ENCODE measurements at regions not wholly inside any gene's neighbourhood (a gene's known extent, or its start where the extent isn't known, plus 50 kb on each side); places are given as distances from the start of the nearest gene placed in this dataset.
A peak's percentile ranks its signal among the peaks of the same experiment; 100 is the strongest.

DNA sequence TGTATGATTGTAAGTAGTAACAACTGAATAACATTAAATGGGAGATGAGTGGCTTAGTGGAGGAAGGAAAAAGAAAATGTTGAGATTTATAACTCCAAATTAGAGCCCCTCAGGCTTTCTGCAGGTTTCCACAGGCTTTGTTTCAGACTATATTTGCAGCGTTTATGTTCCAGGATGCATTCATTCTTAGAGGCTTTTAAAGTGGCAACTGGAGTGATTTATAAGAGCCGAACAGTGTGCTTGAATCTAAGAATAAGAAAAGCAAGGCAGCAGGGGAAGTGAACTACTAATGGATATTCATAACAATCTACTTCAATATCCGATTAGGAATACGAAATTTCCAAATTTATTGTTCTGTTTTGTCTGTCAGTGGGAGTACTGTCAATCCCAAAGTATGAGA is 91.0 kb downstream of the UFM1 start:
- no peak overlapping the region for H2BK120ac ChIP-seq (ENCODE audit: low read depth, low read length)
- WGBS, 2 donors (ENCODE audit: extremely low coverage in 2 of 2, insufficient read length in 2 of 2, insufficient replicate concordance in 1 of 2): no CpG with 5 or more reads among the region's 4 CpGs

DNA sequence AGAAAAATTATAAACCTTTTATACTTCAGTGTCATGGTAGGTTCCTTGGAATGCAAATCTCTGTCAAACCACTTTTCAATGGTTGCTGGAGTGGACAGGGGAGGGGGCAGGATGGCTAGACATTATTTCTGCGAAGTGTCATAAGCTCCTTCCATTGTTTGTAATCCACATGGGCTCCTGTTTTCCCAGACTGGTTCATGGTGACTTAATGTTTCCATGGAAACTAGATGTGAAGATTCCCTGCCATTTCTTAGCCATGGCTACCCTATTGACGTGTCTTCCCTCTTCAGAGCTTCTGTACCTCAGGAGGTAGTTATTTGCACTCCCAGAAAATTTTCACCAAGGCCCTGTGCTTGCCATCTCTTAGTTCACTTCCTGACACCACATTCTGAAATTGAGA is 95.3 kb downstream of the UFM1 start:
- Histone ChIP-seq H2BK12ac (ENCODE audit: low read length) (no peak overlapping the region), H2BK120ac (ENCODE audit: low read depth, low read length) (no peak overlapping the region), H3K9ac (ENCODE audit: low read depth, low read length, poor library complexity) (no peak overlapping the region), H2AFZ (ENCODE audit: low read length) (peak overlapping the region; percentile 44), H3K14ac (ENCODE audit: low read length) (no peak overlapping the region), H3K27ac (replicated peaks; ENCODE audit: low read length) (no peak overlapping the region), H3K18ac (ENCODE audit: low read length) (no peak overlapping the region), H3K79me1 (ENCODE audit: low read depth, low read length) (no peaks in the 10 kb centered on the region), H3K4me2 (ENCODE audit: insufficient read depth, low read length, poor library complexity, severe bottlenecking) (no peak overlapping the region), H3K4me3 (ENCODE audit: low read length in 2 of 2) (no peak overlapping the region), H4K91ac (ENCODE audit: low read depth, low read length, poor library complexity) (no peak overlapping the region), H3K9me3 (replicated peaks in 1 of 2; ENCODE audit: control insufficient read depth in 2 of 2, insufficient read depth in 1 of 2, low read depth in 1 of 2, low read length in 2 of 2) (no peaks in the 10 kb centered on the region), H2BK15ac (ENCODE audit: low read length) (no peak overlapping the region), H3K4me1 (ENCODE audit: control insufficient read depth in 2 of 2, insufficient read depth in 1 of 2, low read depth in 1 of 2, low read length in 2 of 2) (peaks cover 0 to 4% of the 10 kb centered on the region in 2 donors), H4K8ac (ENCODE audit: low read depth, low read length) (no peak overlapping the region), H3K27me3 (ENCODE audit: control insufficient read depth in 3 of 3, insufficient read depth in 3 of 3, low read depth in 1 of 3, low read length in 3 of 3) (no peaks in the 10 kb centered on the region), H2BK5ac (ENCODE audit: low read length) (no peak overlapping the region), H3K4ac (ENCODE audit: low read length) (no peak overlapping the region), H2AK5ac (ENCODE audit: low read depth, low read length) (no peak overlapping the region), H3K36me3 (replicated peaks in 1 of 2; ENCODE audit: control insufficient read depth in 2 of 2, insufficient read depth in 2 of 2, low read length in 2 of 2) (no peaks in the 10 kb centered on the region), H3K23ac (ENCODE audit: low read depth, low read length, poor library complexity) (no peak overlapping the region)
- no CpG with 5 or more reads among the region's 2 CpGs for WGBS, 2 donors (ENCODE audit: extremely low coverage in 2 of 2, insufficient read length in 2 of 2, insufficient replicate concordance in 1 of 2)
- no peak for DNase-seq (ENCODE audit: low spot score)

More for the DNA sequence above, 91.0 kb downstream of the UFM1 start:
- Histone ChIP-seq H2BK5ac (ENCODE audit: low read length) (no peak overlapping the region), H3K9me3 (replicated peaks in 1 of 2; ENCODE audit: control insufficient read depth in 2 of 2, insufficient read depth in 1 of 2, low read depth in 1 of 2, low read length in 2 of 2) (no peaks in the 10 kb centered on the region), H3K36me3 (replicated peaks in 1 of 2; ENCODE audit: control insufficient read depth in 2 of 2, insufficient read depth in 2 of 2, low read length in 2 of 2) (no peaks in the 10 kb centered on the region), H2AFZ (ENCODE audit: low read length) (no peak overlapping the region), H3K9ac (ENCODE audit: low read depth, low read length, poor library complexity) (no peak overlapping the region), H4K8ac (ENCODE audit: low read depth, low read length) (no peak overlapping the region), H2BK12ac (ENCODE audit: low read length) (no peak overlapping the region), H3K14ac (ENCODE audit: low read length) (no peak overlapping the region), H4K91ac (ENCODE audit: low read depth, low read length, poor library complexity) (no peak overlapping the region), H3K4me3 (ENCODE audit: low read length in 2 of 2) (no peak overlapping the region), H3K4ac (ENCODE audit: low read length) (no peak overlapping the region), H3K18ac (ENCODE audit: low read length) (no peak overlapping the region), H3K79me1 (ENCODE audit: low read depth, low read length) (no peaks in the 10 kb centered on the region), H3K23ac (ENCODE audit: low read depth, low read length, poor library complexity) (no peak overlapping the region), H3K27me3 (ENCODE audit: control insufficient read depth in 3 of 3, insufficient read depth in 3 of 3, low read depth in 1 of 3, low read length in 3 of 3) (no peaks in the 10 kb centered on the region), H2BK15ac (ENCODE audit: low read length) (no peak overlapping the region), H2AK5ac (ENCODE audit: low read depth, low read length) (no peak overlapping the region), H3K4me1 (ENCODE audit: control insufficient read depth in 2 of 2, insufficient read depth in 1 of 2, low read depth in 1 of 2, low read length in 2 of 2) (peaks cover 0 to 4% of the 10 kb centered on the region in 2 donors), H3K27ac (replicated peaks; ENCODE audit: low read length) (no peak overlapping the region), H3K4me2 (ENCODE audit: insufficient read depth, low read length, poor library complexity, severe bottlenecking) (no peak overlapping the region)
- DNase-seq (ENCODE audit: low spot score): no peak

DNA sequence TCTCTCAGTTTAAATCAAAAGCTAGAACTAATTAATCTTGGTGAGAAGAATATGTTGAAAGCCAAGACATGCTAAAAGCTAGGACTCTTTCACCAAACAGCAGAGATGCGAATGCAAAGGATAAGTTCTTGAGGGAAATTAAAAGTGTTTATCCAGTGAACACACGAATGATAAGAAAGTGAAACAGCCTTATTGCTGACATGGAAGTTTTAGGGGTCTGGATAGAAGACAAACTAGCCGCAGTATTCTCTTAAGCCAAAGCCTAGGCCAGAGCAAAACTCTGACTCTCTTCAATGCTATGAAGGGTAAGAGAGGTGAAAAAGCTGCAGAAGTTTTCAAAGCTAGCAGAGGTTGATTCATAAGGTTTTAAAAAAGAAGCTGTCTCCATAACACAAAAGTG is 103.0 kb downstream of the UFM1 start:
- H3K4me2 ChIP-seq (ENCODE audit: insufficient read depth, low read length, poor library complexity, severe bottlenecking): no peak overlapping the region
- no peak overlapping the region for H2BK12ac ChIP-seq (ENCODE audit: low read length)
- no peak overlapping the region for H2BK120ac ChIP-seq (ENCODE audit: low read depth, low read length)
- DNase-seq (ENCODE audit: low spot score): no peak
- no peak overlapping the region for H4K91ac ChIP-seq (ENCODE audit: low read depth, low read length, poor library complexity)
- no peaks in the 10 kb centered on the region for H3K4me1 ChIP-seq (ENCODE audit: control insufficient read depth in 2 of 2, insufficient read depth in 1 of 2, low read depth in 1 of 2, low read length in 2 of 2)
- no peak overlapping the region for H3K9ac ChIP-seq (ENCODE audit: low read depth, low read length, poor library complexity)
- H2AFZ ChIP-seq (ENCODE audit: low read length): no peak overlapping the region
- H2AK5ac ChIP-seq (ENCODE audit: low read depth, low read length): no peak overlapping the region
- H3K79me1 ChIP-seq (ENCODE audit: low read depth, low read length): no peaks in the 10 kb centered on the region
- no peak overlapping the region for H2BK15ac ChIP-seq (ENCODE audit: low read length)
- no peaks in the 10 kb centered on the region for H3K36me3 ChIP-seq (replicated peaks in 1 of 2; ENCODE audit: control insufficient read depth in 2 of 2, insufficient read depth in 2 of 2, low read length in 2 of 2)
- no peak overlapping the region for H3K18ac ChIP-seq (ENCODE audit: low read length)
- no peak overlapping the region for H3K23ac ChIP-seq (ENCODE audit: low read depth, low read length, poor library complexity)
- H3K14ac ChIP-seq (ENCODE audit: low read length): no peak overlapping the region
- no CpG with 5 or more reads among the region's 3 CpGs for WGBS, 2 donors (ENCODE audit: extremely low coverage in 2 of 2, insufficient read length in 2 of 2, insufficient replicate concordance in 1 of 2)
- no peak overlapping the region for H3K4me3 ChIP-seq (ENCODE audit: low read length in 2 of 2)
- no peaks in the 10 kb centered on the region for H3K27me3 ChIP-seq (ENCODE audit: control insufficient read depth in 3 of 3, insufficient read depth in 3 of 3, low read depth in 1 of 3, low read length in 3 of 3)
- H2BK5ac ChIP-seq (ENCODE audit: low read length): no peak overlapping the region
- no peak overlapping the region for H4K8ac ChIP-seq (ENCODE audit: low read depth, low read length)
- H3K4ac ChIP-seq (ENCODE audit: low read length): no peak overlapping the region
- no peaks in the 10 kb centered on the region for H3K9me3 ChIP-seq (replicated peaks in 1 of 2; ENCODE audit: control insufficient read depth in 2 of 2, insufficient read depth in 1 of 2, low read depth in 1 of 2, low read length in 2 of 2)
- no peak overlapping the region for H3K27ac ChIP-seq (replicated peaks; ENCODE audit: low read length)

DNA sequence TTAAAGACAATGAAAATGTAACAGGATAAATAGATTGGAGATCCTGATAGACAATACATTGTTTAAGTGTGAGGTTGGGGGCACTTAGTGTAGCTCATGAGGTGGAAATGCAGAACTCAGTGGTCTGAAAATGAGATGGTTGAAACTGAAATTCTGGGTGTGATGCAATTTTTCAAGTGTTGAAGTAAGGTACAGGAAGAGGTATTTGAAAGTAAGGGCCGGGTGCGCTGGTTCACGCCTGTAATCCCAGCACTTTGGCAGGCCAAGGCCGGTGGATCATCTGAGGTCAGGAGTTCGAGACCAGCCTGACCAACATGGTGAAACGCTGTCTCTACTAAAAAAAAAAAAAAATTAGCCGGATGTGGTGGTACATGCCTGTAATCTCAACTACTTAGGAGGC is 113.0 kb downstream of the UFM1 start:
- Histone ChIP-seq H2BK5ac (ENCODE audit: low read length) (no peak overlapping the region), H3K4me1 (ENCODE audit: control insufficient read depth in 2 of 2, insufficient read depth in 1 of 2, low read depth in 1 of 2, low read length in 2 of 2) (no peaks in the 10 kb centered on the region), H3K79me1 (ENCODE audit: low read depth, low read length) (no peaks in the 10 kb centered on the region), H3K14ac (ENCODE audit: low read length) (no peak overlapping the region), H3K4me2 (ENCODE audit: insufficient read depth, low read length, poor library complexity, severe bottlenecking) (no peak overlapping the region), H3K27ac (replicated peaks; ENCODE audit: low read length) (no peak overlapping the region), H2AFZ (ENCODE audit: low read length) (no peak overlapping the region), H3K36me3 (replicated peaks in 1 of 2; ENCODE audit: control insufficient read depth in 2 of 2, insufficient read depth in 2 of 2, low read length in 2 of 2) (no peaks in the 10 kb centered on the region), H2BK15ac (ENCODE audit: low read length) (no peak overlapping the region), H4K91ac (ENCODE audit: low read depth, low read length, poor library complexity) (no peak overlapping the region), H3K18ac (ENCODE audit: low read length) (no peak overlapping the region), H2BK120ac (ENCODE audit: low read depth, low read length) (no peak overlapping the region), H4K8ac (ENCODE audit: low read depth, low read length) (no peak overlapping the region), H2BK12ac (ENCODE audit: low read length) (no peak overlapping the region), H2AK5ac (ENCODE audit: low read depth, low read length) (no peak overlapping the region), H3K23ac (ENCODE audit: low read depth, low read length, poor library complexity) (no peak overlapping the region), H3K4me3 (ENCODE audit: low read length in 2 of 2) (no peak overlapping the region), H3K4ac (ENCODE audit: low read length) (no peak overlapping the region), H3K9me3 (replicated peaks in 1 of 2; ENCODE audit: control insufficient read depth in 2 of 2, insufficient read depth in 1 of 2, low read depth in 1 of 2, low read length in 2 of 2) (peaks cover 0 to 3% of the 10 kb centered on the region in 2 donors), H3K9ac (ENCODE audit: low read depth, low read length, poor library complexity) (no peak overlapping the region), H3K27me3 (ENCODE audit: control insufficient read depth in 3 of 3, insufficient read depth in 3 of 3, low read depth in 1 of 3, low read length in 3 of 3) (no peaks in the 10 kb centered on the region)
- no CpG with 5 or more reads among the region's 7 CpGs for WGBS, 2 donors (ENCODE audit: extremely low coverage in 2 of 2, insufficient read length in 2 of 2, insufficient replicate concordance in 1 of 2)
- DNase-seq (ENCODE audit: low spot score): no peak

Data from neuronal stem cell (in vitro differentiated cells).